Nephron (organoid): ENCODE measurements at regions not wholly inside any gene's neighbourhood (a gene's known extent, or its start where the extent isn't known, plus 50 kb on each side); places are given as distances from the start of the nearest gene placed in this dataset.

Experiments used
- H3K27ac Mint-ChIP-seq, 3 experiments: 2 replicates each; pipeline ENCODE4 v1.8.0; 2020; ENCODE audit warnings: mixed read lengths in 3 of 3, mild to moderate bottlenecking in 2 of 3, moderate library complexity in 1 of 3
- H3K27me3 Mint-ChIP-seq: 2 replicates; pipeline ENCODE4 v1.8.0; 2021; ENCODE audit warnings: low read depth, mild to moderate bottlenecking, moderate library complexity, mixed read lengths
- H3K36me3 Mint-ChIP-seq: 2 replicates; pipeline ENCODE4 v1.8.0; 2020; ENCODE audit warnings: low read depth, mixed read lengths
- H3K4me1 Mint-ChIP-seq: 2 replicates; pipeline ENCODE4 v1.8.0; 2020; ENCODE audit warnings: mixed read lengths
- H3K4me3 Mint-ChIP-seq, 3 experiments: 2 replicates each; pipeline ENCODE4 v1.8.0; 2020; ENCODE audit warnings: mild to moderate bottlenecking in 3 of 3, mixed read lengths in 3 of 3, moderate library complexity in 2 of 3
- H3K9me3 Mint-ChIP-seq: 2 replicates; pipeline ENCODE4 v1.8.0; 2020; ENCODE audit warnings: mixed read lengths
- TF ChIP-seq, protein P1 (sequence below), 3 experiments: fragments of 200-600 bp; sonication (generic); IDR thresholded peaks; one replicate each; pipeline ENCODE4 v1.5.0; 2021; ENCODE audit warnings: antibody characterized with exemption in 3 of 3; ENCODE audit not compliant: unreplicated experiment in 3 of 3

DNA sequence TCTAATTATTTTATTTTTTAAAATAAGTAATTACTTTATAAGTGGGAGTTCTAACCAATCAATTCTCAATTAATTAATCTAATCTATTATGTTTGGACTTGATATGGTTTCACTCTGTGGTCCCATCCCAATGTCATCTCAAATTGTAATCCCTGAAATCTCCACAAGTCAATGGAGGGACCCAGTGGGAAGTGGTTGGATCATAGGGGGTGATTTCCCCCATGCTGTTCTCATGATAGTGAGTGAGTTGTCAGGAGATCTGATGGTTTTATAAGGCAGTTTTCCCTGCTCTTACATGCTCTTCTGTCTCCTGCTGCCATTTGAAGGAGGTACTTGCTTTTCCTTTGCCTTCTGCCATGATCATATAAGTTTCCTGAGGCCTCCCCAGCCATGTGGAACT, 836.1 kb downstream of the GALC start:
- H3K36me3 Mint-ChIP-seq = no peaks in the 10 kb centered on the region
- TF ChIP-seq, protein P1, sequence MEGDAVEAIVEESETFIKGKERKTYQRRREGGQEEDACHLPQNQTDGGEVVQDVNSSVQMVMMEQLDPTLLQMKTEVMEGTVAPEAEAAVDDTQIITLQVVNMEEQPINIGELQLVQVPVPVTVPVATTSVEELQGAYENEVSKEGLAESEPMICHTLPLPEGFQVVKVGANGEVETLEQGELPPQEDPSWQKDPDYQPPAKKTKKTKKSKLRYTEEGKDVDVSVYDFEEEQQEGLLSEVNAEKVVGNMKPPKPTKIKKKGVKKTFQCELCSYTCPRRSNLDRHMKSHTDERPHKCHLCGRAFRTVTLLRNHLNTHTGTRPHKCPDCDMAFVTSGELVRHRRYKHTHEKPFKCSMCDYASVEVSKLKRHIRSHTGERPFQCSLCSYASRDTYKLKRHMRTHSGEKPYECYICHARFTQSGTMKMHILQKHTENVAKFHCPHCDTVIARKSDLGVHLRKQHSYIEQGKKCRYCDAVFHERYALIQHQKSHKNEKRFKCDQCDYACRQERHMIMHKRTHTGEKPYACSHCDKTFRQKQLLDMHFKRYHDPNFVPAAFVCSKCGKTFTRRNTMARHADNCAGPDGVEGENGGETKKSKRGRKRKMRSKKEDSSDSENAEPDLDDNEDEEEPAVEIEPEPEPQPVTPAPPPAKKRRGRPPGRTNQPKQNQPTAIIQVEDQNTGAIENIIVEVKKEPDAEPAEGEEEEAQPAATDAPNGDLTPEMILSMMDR (IDR thresholded peaks at IDR 0.05; ENCODE audit: unreplicated experiment in 3 of 3) = no peak
- peaks cover 40% of the 10 kb centered on the region for H3K4me1 Mint-ChIP-seq
- no peak overlapping the region for H3K4me3 Mint-ChIP-seq
- no peaks in the 10 kb centered on the region for H3K9me3 Mint-ChIP-seq
- no peaks in the 10 kb centered on the region for H3K27me3 Mint-ChIP-seq
- H3K27ac Mint-ChIP-seq = no peak overlapping the region

DNA sequence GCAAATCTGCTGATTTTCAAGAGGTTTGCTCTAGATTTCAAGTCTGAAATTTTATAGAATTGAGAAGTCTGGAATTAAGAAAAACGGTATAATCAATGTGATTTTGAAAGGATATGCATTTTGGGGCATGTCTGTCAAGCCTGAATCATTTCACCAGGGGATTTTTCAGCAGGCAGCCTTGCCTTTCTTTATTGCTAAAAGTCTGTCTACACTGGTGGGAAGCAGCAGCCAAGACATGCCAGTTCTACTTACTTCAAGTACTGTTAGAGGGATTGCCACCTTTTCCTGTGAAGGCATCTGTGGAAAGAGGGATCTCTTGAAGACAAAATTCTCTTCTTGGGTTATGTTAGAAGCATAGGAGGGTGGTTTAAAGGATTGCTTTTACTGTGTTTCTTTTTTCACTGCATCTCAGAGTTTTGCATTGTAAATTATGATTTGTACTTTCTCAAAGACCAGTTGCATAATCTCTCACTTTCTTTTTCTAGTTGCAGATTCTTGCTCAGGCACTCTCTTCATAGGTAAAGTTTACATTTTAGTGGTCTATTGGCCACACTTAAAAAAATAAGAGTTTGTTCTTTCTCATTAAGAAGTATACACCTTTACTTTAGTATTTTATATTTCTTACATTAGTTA, 837.0 kb downstream of the GALC start:
- Mint-ChIP-seq H3K27me3 (no peaks in the 10 kb centered on the region), H3K27ac (peak overlapping the region; percentile 6 to 21 (median 12)), H3K4me1 (peaks cover 34% of the 10 kb centered on the region), H3K4me3 (no peak overlapping the region), H3K36me3 (no peaks in the 10 kb centered on the region), H3K9me3 (no peaks in the 10 kb centered on the region)
- TF ChIP-seq, protein P1 (IDR thresholded peaks at IDR 0.05; ENCODE audit: unreplicated experiment in 3 of 3) = no peak

DNA sequence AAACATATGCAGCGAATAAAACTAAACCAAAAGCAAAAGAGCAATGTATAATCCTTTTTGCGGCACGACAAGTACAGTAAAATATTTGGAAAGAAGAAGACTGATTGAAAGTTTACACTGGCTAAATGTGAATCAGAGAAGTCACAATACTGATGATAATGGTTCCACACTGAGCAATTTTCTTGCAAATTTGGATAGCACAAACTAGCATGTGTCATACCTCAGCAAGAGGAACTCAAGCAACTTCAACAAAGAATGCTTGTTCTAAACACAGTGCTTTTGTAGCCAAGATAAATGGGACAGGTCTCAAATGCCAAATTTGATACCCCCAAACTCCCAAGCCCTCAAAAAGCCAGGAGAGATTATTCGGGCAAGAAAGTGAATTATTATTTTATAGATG, 839.1 kb downstream of the GALC start:
- H3K9me3 Mint-ChIP-seq = no peaks in the 10 kb centered on the region
- no peak overlapping the region for H3K4me3 Mint-ChIP-seq
- TF ChIP-seq, protein P1 (IDR thresholded peaks at IDR 0.05; ENCODE audit: unreplicated experiment in 3 of 3) = no peak
- H3K4me1 Mint-ChIP-seq = peaks cover 28% of the 10 kb centered on the region
- no peaks in the 10 kb centered on the region for H3K36me3 Mint-ChIP-seq
- no peaks in the 10 kb centered on the region for H3K27me3 Mint-ChIP-seq
- peak overlapping the region; percentile 26 to 93 (median 64) for H3K27ac Mint-ChIP-seq

DNA sequence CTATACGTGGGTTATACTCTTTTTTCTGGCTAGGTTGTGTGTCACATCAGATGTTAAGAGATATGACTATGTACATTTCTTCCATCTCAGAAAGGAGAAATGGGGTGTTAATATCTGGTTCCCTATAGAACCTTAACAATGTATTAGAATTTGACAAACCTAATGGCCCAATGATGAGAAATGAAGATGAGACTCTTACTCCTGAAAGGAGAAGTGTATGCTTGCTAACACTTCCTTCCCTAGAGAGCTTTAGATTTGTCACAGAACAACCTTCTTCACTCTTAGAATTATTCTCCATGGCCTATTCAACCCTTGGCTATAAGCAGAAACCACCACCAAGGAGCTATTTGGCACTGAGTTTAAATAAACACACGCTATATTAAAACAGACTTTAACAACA, 839.6 kb downstream of the GALC start:
- TF ChIP-seq, protein P1 (IDR thresholded peaks at IDR 0.05; ENCODE audit: unreplicated experiment in 3 of 3) = no peak
- peaks cover 31% of the 10 kb centered on the region for H3K4me1 Mint-ChIP-seq
- H3K36me3 Mint-ChIP-seq = no peaks in the 10 kb centered on the region
- no peaks in the 10 kb centered on the region for H3K27me3 Mint-ChIP-seq
- H3K27ac Mint-ChIP-seq = peak overlapping the region; percentile 26 to 93 (median 64)
- H3K4me3 Mint-ChIP-seq = no peak overlapping the region
- H3K9me3 Mint-ChIP-seq = no peaks in the 10 kb centered on the region

DNA sequence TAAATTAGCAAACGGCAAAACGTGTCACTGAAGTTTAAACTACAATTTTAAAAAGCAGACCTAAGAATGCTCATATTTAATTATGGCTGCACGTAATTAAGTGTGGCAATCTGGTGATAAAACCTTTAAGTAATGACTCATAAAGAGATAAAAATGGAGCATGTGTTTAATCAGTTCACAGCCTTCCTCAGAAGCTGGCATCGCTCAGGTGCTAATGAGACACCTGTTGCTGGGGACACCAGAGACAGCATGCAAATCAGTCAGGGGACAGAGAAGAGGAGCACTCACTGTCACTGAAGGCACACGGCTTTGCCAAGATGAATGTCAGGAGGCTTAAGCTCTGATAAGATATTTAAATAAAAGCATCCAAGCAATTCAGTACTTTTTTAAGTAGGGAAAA, 840.3 kb downstream of the GALC start:
- TF ChIP-seq, protein P1 (IDR thresholded peaks at IDR 0.05; ENCODE audit: unreplicated experiment in 3 of 3) = no peak
- peaks cover 33% of the 10 kb centered on the region for H3K4me1 Mint-ChIP-seq
- no peaks in the 10 kb centered on the region for H3K36me3 Mint-ChIP-seq
- H3K4me3 Mint-ChIP-seq = no peak overlapping the region
- no peaks in the 10 kb centered on the region for H3K9me3 Mint-ChIP-seq
- H3K27me3 Mint-ChIP-seq = no peaks in the 10 kb centered on the region
- H3K27ac Mint-ChIP-seq = peak overlapping the region in 2 of 3 experiments; percentile 40 to 64
